SK-N-SH (cell line): ENCODE measurements at regions not wholly inside any gene's neighbourhood (a gene's known extent, or its start where the extent isn't known, plus 50 kb on each side); places are given as distances from the start of the nearest gene placed in this dataset.

ENCODE experiments used
- CTCF ChIA-PET: fragments of 300-600, 350-600 bp; formaldehyde crosslinking; extraction: SDS; loops from one replicate; lab custom pipeline; 2021; lab: Yijun Ruan, JAX
- POLR2A ChIA-PET: fragments of 350-600 bp; sonication (Branson Sonifier 250); formaldehyde crosslinking; extraction: SDS; loops from one replicate; lab custom pipeline; 2020; ENCODE audit warnings: antibody characterized with exemption, inconsistent platforms; lab: Yijun Ruan, JAX
- DNase-seq: peaks from one replicate; pipeline ENCODE4 v3.0.0; 2012
- H2AFZ ChIP-seq: fragments of 200-600 bp; sonication (generic); 2 replicates; pipeline ENCODE4 v1.8.1; 2016; ENCODE audit warnings: antibody characterized with exemption, mild to moderate bottlenecking, low read depth
- H3F3A ChIP-seq: fragments of 200-600 bp; sonication (generic); replicated peaks from 2 replicates; pipeline ENCODE3; 2016; ENCODE audit warnings: antibody characterized with exemption, mild to moderate bottlenecking; ENCODE audit not compliant: insufficient read depth
- H3K27ac ChIP-seq, 2 experiments: fragments of 200-500 bp in 1 of 2; fragments of 200-600 bp in 1 of 2; sonication (Bioruptor generic) in 1 of 2; sonication (generic), shearing (Covaris generic) in 1 of 2; 2 replicates each; pipeline versions ENCODE4 v1.5.1 to v1.6.1; 2014 to 2016; ENCODE audit warnings: low read depth in 2 of 2, inconsistent platforms in 1 of 2, low read length in 1 of 2, mild to moderate bottlenecking in 1 of 2, mixed read lengths in 1 of 2
- H3K27me3 ChIP-seq: fragments of 200-600 bp; sonication (generic), shearing (Covaris generic); 2 replicates; pipeline ENCODE4 v1.6.1; 2016; ENCODE audit warnings: mixed run types; ENCODE audit not compliant: insufficient read depth
- H3K36me3 ChIP-seq, 2 experiments: fragments of 200-500 bp in 1 of 2; fragments of 200-600 bp in 1 of 2; sonication (Bioruptor generic) in 1 of 2; sonication (generic) in 1 of 2; replicated peaks in 1 of 2; 2 replicates each; pipeline versions ENCODE3 to v1.5.1; 2014 to 2016; ENCODE audit warnings: low read length in 1 of 2, mild to moderate bottlenecking in 1 of 2; ENCODE audit not compliant: insufficient read depth in 2 of 2, control insufficient read depth in 1 of 2
- H3K4me1 ChIP-seq, 2 experiments: fragments of 200-500 bp in 1 of 2; fragments of 200-600 bp in 1 of 2; sonication (Bioruptor generic) in 1 of 2; sonication (generic), shearing (Covaris generic) in 1 of 2; 2 replicates each; pipeline versions ENCODE4 v1.5.1 to v1.6.1; 2014 to 2016; ENCODE audit warnings: low read depth in 1 of 2, low read length in 1 of 2, mixed run types in 1 of 2; ENCODE audit not compliant: insufficient read depth in 2 of 2, control insufficient read depth in 1 of 2
- H3K4me2 ChIP-seq: fragments of 200-600 bp; sonication (generic), shearing (Covaris generic); 2 replicates; pipeline ENCODE4 v1.6.1; 2017; ENCODE audit warnings: mixed run types
- H3K4me3 ChIP-seq, 2 experiments: fragments of 200-500 bp in 1 of 2; fragments of 200-600 bp in 1 of 2; sonication (Bioruptor generic) in 1 of 2; sonication (generic), shearing (Covaris generic) in 1 of 2; 2 replicates each; pipeline versions ENCODE4 v1.5.1 to v1.8.1; 2014 to 2016; ENCODE audit warnings: low read depth in 2 of 2, inconsistent platforms in 1 of 2, low read length in 1 of 2, mild to moderate bottlenecking in 1 of 2, mixed read lengths in 1 of 2, moderate library complexity in 1 of 2
- H3K79me2 ChIP-seq: fragments of 200-600 bp; sonication (generic); 2 replicates; pipeline ENCODE4 v1.8.1; 2017; ENCODE audit warnings: mild to moderate bottlenecking; ENCODE audit not compliant: insufficient read depth
- H3K9ac ChIP-seq: fragments of 200-600 bp; sonication (generic); 2 replicates; pipeline ENCODE4 v1.6.1; 2017; ENCODE audit warnings: mixed run types
- H3K9me2 ChIP-seq: fragments of 200-600 bp; sonication (generic); 2 replicates; pipeline ENCODE4 v1.6.1; 2017; ENCODE audit warnings: mixed run types
- H3K9me3 ChIP-seq: fragments of 200-600 bp; sonication (generic); 2 replicates; pipeline ENCODE4 v1.6.1; 2017; ENCODE audit warnings: mixed run types, mild to moderate bottlenecking, moderate library complexity
- H4K20me1 ChIP-seq: fragments of 200-600 bp; sonication (generic); 2 replicates; pipeline ENCODE4 v1.6.1; 2017; ENCODE audit warnings: mild to moderate bottlenecking, mixed run types; ENCODE audit not compliant: insufficient read depth
- CHD2 ChIP-seq: fragments of 150-350 bp; IDR thresholded peaks from 2 replicates; pipeline ENCODE4 v1.6.1; 2018; ENCODE audit warnings: low read length; ENCODE audit not compliant: partially characterized antibody
- EP300 ChIP-seq, 2 experiments: IDR thresholded peaks; 2 replicates each; pipeline versions ENCODE4 v1.4.0 to v1.6.1; 2012; ENCODE audit warnings: borderline replicate concordance in 1 of 2, low read depth in 1 of 2, low read length in 1 of 2
- EZH2phosphoT487 ChIP-seq: fragments of 200-600 bp; sonication (generic); IDR thresholded peaks from 2 replicates; pipeline ENCODE4 v1.6.1; 2017; ENCODE audit warnings: low read depth, mixed run types, mild to moderate bottlenecking, antibody characterized with exemption, moderate library complexity, borderline replicate concordance
- GABPA ChIP-seq: IDR thresholded peaks from 2 replicates; pipeline ENCODE4 v1.4.0; 2012; ENCODE audit warnings: low read depth, mild to moderate bottlenecking
- MEF2A ChIP-seq: IDR thresholded peaks from 2 replicates; pipeline ENCODE4 v1.4.0; 2012; ENCODE audit warnings: low read depth, borderline replicate concordance
- NFIC ChIP-seq: IDR thresholded peaks from 2 replicates; pipeline ENCODE4 v1.4.0; 2012; ENCODE audit warnings: borderline replicate concordance
- NRF1 ChIP-seq: IDR thresholded peaks from 2 replicates; pipeline ENCODE4 v1.6.1; 2012; ENCODE audit warnings: low read depth, mild to moderate bottlenecking, low read length
- POLR2AphosphoS5 ChIP-seq: IDR thresholded peaks from 2 replicates; pipeline ENCODE4 v1.6.1; 2012; ENCODE audit warnings: low read depth, low read length
- RAD21 ChIP-seq: IDR thresholded peaks from 2 replicates; pipeline ENCODE4 v1.6.1; 2012; ENCODE audit warnings: mild to moderate bottlenecking, low read length
- RXRA ChIP-seq: IDR thresholded peaks from 2 replicates; pipeline ENCODE4 v1.4.0; 2012; ENCODE audit warnings: low read depth, mild to moderate bottlenecking, borderline replicate concordance
- SMC3 ChIP-seq: IDR thresholded peaks from 2 replicates; pipeline ENCODE4 v1.6.1; 2012; ENCODE audit warnings: low read depth, low read length, improper control_type of control experiment
- TAF1 ChIP-seq: IDR thresholded peaks from 2 replicates; pipeline ENCODE4 v1.6.1; 2012; ENCODE audit warnings: low read depth, mild to moderate bottlenecking, low read length, moderate library complexity, borderline replicate concordance
- WGBS: methylation state at CpG from one replicate; pipeline ENCODE4 v1.1.6; 2017; ENCODE audit warnings: low lambda C conversion rate; 5-methylcytosine and 5-hydroxymethylcytosine counted together
- TF ChIP-seq, protein P1 (sequence below): IDR thresholded peaks from 2 replicates; pipeline ENCODE4 v1.4.0; 2012; ENCODE audit warnings: low read depth, borderline replicate concordance
- TF ChIP-seq, protein P2 (sequence below): IDR thresholded peaks from 2 replicates; pipeline ENCODE4 v1.6.1; 2012; ENCODE audit warnings: mild to moderate bottlenecking, low read depth, low read length, moderate library complexity
- TF ChIP-seq, protein P3 (sequence below): fragments of 150-350 bp; IDR thresholded peaks from 2 replicates; pipeline ENCODE4 v1.6.1; 2017; ENCODE audit warnings: antibody characterized with exemption, low read length, low read depth, borderline replicate concordance

DNA sequence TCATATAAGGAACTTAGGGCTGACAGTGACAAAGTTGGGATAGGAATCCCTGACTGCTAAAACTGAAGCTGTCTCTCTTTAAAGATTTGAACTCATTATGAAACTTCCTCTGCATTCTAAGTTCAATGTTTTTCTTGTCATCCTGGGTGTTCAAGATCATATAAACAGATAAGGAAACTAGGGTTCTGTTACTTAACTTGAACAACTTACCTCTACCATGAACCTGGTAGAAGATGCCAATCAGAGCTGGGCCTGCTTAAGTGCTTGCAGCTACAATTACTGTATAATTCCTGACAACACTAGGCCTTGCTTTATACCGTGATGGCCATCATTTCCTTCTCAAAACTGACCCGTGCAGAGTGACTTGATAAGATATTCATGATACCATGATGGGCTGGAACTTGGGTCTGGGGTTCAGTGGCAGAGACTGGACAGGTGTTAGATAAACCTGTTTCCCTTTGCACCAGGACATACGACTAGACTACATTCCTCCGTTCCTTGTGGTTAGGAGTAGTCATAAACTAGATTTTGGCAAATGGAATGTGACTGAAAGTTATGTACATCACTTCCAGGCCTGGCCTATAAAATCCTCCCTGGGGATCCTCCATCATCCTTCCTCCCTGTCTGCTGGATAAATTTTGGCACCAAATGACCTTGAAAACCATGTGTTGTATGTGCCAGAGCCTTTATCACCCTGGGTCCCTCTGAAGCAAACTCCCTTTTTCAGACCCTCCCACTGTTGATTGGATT lies 172.2 kb upstream of the PRICKLE1 start:
- H3K27ac ChIP-seq: no peak overlapping the region; a peak in 1 of 4 replicates
- CTCF ChIA-PET: interaction anchor here (0.9 to 1.3 kb wide), 4 partner anchors 11 to 279 kb away, joined by 3 to 4 read pairs (median 4); no protein-coding TSS in a partner anchor
- H3K9me3 ChIP-seq: no peaks in the 10 kb centered on the region
- 21% methylated on average over 4 of the region's 4 CpGs for WGBS
- no peaks in the 10 kb centered on the region for H3K27me3 ChIP-seq
- no peaks in the 10 kb centered on the region for H3F3A ChIP-seq
- H3K4me2 ChIP-seq: no peak overlapping the region
- H3K79me2 ChIP-seq: no peaks in the 10 kb centered on the region
- H4K20me1 ChIP-seq: no peaks in the 10 kb centered on the region
- no peaks in the 10 kb centered on the region for H3K36me3 ChIP-seq
- no peak for DNase-seq
- POLR2A ChIA-PET: no interaction called here
- TF ChIP-seq SMC3: no peak
- TF ChIP-seq, protein P1, sequence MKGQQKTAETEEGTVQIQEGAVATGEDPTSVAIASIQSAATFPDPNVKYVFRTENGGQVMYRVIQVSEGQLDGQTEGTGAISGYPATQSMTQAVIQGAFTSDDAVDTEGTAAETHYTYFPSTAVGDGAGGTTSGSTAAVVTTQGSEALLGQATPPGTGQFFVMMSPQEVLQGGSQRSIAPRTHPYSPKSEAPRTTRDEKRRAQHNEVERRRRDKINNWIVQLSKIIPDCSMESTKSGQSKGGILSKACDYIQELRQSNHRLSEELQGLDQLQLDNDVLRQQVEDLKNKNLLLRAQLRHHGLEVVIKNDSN: no peak
- TF ChIP-seq, protein P2, sequence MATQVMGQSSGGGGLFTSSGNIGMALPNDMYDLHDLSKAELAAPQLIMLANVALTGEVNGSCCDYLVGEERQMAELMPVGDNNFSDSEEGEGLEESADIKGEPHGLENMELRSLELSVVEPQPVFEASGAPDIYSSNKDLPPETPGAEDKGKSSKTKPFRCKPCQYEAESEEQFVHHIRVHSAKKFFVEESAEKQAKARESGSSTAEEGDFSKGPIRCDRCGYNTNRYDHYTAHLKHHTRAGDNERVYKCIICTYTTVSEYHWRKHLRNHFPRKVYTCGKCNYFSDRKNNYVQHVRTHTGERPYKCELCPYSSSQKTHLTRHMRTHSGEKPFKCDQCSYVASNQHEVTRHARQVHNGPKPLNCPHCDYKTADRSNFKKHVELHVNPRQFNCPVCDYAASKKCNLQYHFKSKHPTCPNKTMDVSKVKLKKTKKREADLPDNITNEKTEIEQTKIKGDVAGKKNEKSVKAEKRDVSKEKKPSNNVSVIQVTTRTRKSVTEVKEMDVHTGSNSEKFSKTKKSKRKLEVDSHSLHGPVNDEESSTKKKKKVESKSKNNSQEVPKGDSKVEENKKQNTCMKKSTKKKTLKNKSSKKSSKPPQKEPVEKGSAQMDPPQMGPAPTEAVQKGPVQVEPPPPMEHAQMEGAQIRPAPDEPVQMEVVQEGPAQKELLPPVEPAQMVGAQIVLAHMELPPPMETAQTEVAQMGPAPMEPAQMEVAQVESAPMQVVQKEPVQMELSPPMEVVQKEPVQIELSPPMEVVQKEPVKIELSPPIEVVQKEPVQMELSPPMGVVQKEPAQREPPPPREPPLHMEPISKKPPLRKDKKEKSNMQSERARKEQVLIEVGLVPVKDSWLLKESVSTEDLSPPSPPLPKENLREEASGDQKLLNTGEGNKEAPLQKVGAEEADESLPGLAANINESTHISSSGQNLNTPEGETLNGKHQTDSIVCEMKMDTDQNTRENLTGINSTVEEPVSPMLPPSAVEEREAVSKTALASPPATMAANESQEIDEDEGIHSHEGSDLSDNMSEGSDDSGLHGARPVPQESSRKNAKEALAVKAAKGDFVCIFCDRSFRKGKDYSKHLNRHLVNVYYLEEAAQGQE: no peak
- TF ChIP-seq EP300 (IDR thresholded peaks at IDR 0.05; ENCODE audit: borderline replicate concordance in 1 of 2, low read depth in 1 of 2, low read length in 1 of 2): no peak
- TF ChIP-seq RXRA: no peak
- no peak for TF ChIP-seq EZH2phosphoT487
- TF ChIP-seq, protein P3, sequence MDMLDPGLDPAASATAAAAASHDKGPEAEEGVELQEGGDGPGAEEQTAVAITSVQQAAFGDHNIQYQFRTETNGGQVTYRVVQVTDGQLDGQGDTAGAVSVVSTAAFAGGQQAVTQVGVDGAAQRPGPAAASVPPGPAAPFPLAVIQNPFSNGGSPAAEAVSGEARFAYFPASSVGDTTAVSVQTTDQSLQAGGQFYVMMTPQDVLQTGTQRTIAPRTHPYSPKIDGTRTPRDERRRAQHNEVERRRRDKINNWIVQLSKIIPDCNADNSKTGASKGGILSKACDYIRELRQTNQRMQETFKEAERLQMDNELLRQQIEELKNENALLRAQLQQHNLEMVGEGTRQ: no peak
- TF ChIP-seq NRF1: no peak
- no peak for TF ChIP-seq RAD21
- TF ChIP-seq CHD2: no peak
- TF ChIP-seq MEF2A: no peak
- TF ChIP-seq POLR2AphosphoS5: no peak
- TF ChIP-seq TAF1: no peak
- TF ChIP-seq GABPA: no peak
- TF ChIP-seq NFIC: no peak
- no peak overlapping the region for H3K9ac ChIP-seq
- H3K4me1 ChIP-seq: peaks cover 6 to 15% of the 10 kb centered on the region in 2 experiments; a peak in 2 of 4 replicates
- H2AFZ ChIP-seq: no peak overlapping the region
- no peak overlapping the region for H3K4me3 ChIP-seq
- no peaks in the 10 kb centered on the region for H3K9me2 ChIP-seq
